A172 (cell line): ENCODE measurements at regions not wholly inside any gene's neighbourhood (a gene's known extent, or its start where the extent isn't known, plus 50 kb on each side); places are given as distances from the start of the nearest gene placed in this dataset.

Experiments used
- DNase-seq: peaks from one replicate; pipeline ENCODE4 v3.0.0-alpha.2; 2015; ENCODE audit warnings: low spot score

GRCh38 chr2:45212953-45213635 lies 203.8 kb upstream of the SIX2 start:
- DNase-seq: no peak

DNA sequence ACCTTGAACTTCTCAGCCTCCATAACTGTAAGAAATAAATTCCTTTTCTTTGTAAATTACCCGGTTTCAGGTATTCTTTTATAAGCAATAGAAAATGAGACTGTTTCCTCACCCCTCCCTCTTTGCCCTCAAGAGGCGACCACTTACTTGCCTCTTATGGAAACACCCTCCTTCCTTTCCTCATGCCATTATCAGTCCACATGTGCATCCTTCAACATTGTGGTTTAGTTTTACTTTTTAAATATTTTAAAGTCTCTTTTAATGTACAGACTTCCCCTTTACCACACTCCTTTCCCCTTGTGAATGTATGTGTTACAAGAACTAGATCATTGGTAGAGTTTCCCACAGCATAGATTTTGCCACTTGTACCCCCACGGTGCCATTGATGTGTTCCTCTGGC lies 202.4 kb upstream of the SIX2 start:
- DNase-seq: no peak

DNA sequence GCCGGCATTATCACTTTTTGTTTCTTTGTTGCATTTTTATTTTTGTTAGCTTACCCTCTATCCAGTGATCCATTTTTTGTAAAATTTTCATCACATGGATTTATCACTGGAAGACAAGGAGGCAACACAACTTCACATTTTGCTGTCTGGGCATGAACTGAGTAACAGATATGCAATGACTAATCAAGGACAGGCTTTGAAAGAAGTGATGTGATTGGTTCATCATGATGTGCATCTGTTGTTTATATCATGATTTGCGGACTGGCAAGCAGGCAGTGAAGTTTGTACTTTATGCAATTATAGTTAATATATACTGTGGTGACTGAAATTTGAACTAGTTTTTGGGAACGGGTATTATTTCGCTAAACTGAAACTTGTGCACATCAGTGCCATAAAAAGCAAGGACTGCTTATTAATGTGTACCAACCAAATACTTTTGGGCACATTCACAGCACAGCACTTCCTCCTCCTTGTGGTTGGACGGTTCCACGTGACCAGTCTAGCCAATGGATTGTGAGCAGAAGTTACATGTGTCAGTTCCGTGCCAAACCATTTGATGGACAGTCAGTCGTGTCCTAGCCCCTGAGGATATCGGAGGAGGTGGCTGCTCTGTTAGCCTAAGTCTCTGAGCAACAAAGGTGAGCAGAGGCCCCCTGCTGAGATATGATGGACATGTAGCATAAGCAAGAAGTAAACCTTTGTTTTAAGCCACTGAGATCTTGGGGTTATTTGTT lies 201.4 kb upstream of the SIX2 start:
- DNase-seq: no peak

GRCh38 chr2:45209875-45210274 lies 200.6 kb upstream of the SIX2 start:
- no peak for DNase-seq

GRCh38 chr2:45209302-45209701 lies 200.1 kb upstream of the SIX2 start:
- no peak for DNase-seq

- no peak for DNase-seq
Observed at GRCh38 chr2:45207101-45207500, 197.8 kb upstream of the SIX2 start.

DNA sequence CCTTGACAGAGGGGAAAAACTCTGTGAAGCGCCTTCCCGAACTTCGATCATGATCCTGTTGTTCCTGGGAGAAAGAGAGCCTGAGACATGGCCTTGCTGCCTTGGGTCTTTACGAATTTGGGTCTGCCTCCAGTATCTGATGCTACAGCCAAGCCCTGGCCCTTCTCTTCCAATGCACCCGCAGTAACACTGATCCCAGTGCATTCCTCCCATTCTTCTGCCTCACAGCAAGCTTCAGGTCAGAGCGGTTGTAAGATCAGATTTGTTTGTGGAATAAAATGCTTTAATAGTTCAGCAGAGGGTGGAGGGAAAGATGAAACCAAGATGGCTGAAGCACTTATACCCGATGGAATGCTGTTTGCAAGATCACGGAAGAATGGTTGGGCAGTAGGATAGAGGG lies 196.7 kb upstream of the SIX2 start:
- DNase-seq: no peak

DNA sequence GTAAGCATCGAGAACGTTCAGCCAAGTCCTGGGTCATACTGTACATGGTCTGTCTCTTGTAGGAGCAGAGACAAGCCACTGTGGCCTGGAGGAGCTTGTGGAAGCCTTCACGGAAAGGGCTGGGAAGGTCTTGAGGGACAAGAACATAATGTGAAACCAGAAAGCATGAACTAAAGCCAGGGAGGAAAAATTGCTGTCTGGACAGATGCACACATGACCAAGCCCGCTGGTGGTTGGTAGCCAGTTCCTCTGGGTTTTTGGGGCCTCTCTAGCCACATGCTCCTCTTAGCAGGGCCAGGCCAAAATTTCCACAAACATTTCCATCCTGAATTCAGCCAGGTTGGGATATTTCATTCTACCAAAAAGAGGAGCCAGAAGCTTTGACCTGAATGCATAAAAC lies 196.2 kb upstream of the SIX2 start:
- DNase-seq: no peak

GRCh38 chr2:45203400-45203799 lies 194.1 kb upstream of the SIX2 start:
- no peak for DNase-seq

- DNase-seq: no peak
Observed at GRCh38 chr2:45199973-45200372, 190.7 kb upstream of the SIX2 start.

- DNase-seq: no peak
Observed at GRCh38 chr2:45195916-45196315, 186.7 kb upstream of the SIX2 start.

DNA sequence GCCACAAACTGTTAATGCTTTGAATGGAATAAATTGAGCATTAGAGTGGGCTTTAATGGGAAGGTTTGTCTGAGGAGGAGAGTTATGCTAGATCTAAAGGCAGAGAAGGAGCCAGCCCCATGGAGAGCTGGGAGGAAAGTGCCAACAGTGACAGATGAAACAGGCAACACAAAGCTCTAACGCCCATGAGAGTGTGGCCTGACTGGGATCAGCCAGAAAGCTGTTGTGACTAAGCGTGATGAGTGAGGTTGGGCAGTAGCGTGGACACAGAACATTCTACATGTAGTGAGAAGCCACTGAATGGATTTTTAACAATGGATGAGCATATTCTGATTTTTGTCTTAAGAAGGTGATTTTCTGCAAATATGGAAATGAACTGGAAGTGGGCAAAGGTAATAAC lies 185.3 kb upstream of the SIX2 start:
- no peak for DNase-seq

GRCh38 chr2:45193581-45193980 lies 184.3 kb upstream of the SIX2 start:
- DNase-seq: no peak

DNA sequence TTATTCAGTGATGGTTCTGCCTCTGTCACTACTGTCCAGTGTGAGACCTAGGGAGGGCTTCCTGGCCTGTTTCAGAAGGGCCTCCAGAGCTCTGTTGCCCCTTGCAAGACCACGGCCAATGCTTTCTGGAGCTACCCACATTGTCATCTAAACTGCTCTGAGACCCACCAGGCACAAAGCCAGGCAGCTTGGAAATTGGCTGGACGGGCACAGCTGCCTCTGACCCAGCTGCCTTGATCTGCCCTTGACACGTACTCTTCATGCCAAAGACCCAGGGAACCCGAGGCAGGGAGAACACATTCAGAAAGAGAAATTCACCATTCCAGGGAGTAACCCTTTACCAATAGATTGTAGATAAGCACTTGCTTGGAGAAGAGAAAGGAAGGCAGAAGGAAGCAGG lies 183.7 kb upstream of the SIX2 start:
- DNase-seq: no peak

DNA sequence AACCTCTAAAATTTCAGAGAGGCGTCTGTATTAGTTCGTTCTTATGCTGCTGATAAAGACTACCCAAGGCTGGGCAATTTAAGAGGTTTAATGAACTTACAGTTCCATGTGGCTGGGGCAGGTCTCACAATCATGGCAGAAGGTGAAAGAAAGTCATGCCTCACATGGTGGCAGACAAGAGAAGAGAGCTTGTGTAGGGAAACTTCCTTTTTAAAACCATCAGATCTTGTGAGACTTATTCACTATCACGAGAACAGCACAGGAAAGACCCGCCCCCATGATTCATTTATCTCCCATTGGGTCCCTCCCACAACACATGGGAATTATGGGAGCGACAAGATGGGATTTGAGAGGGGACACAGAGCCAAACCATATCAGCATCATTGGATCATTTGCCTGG lies 183.2 kb upstream of the SIX2 start:
- no peak for DNase-seq

DNA sequence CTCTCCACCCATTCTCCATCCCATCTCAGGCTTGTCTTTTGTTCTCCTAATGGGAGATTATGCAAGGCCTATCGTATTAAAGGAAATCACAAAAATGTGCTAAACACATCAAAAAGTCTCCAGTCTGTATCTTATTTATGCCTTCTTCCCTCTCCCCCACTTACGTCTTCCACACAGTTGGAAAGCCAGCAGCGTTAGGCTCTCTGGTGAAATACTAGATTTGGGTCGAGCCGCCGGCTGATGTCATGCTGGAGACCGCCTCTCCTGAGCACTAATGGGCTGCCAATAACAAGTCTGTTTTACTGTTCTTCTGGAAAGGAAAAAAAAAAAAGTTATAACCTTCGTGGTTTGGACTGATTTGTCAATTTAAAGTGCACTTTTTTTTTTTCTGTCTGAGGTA lies 182.7 kb upstream of the SIX2 start:
- DNase-seq: no peak

DNA sequence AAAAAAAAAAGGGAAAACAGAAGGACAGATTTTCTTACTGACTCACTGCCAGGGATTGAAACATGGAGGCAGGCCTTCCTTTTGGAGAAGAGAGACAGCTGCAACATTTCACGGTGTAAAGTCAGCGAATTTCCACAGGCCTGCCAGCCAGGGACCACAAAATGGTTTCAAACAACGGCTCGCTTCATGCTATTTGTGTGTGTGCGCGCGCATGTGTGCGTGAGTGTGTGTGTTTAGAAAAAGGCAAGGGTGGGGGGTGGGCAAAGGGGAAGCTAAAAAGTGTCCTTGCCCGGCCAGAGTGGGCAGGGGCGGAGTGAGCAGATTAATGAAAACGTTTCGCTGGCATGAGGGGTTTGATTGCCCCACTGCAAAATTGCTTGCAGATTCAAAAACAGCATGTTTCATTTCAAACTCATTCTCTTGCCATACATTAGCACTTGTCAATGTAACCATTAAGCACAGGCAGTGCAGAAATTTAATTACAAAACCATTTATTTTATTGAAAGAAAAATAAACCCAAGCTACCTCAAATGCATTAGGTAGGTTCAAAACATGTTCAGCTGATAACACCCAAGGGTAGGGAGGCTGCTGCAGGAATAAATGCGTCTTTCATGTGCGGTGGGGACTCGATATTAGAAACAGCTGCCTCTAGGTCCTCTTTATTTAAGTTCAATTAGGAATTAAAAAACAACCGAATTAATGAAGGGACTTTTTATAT lies 182.1 kb upstream of the SIX2 start:
- DNase-seq: no peak

DNA sequence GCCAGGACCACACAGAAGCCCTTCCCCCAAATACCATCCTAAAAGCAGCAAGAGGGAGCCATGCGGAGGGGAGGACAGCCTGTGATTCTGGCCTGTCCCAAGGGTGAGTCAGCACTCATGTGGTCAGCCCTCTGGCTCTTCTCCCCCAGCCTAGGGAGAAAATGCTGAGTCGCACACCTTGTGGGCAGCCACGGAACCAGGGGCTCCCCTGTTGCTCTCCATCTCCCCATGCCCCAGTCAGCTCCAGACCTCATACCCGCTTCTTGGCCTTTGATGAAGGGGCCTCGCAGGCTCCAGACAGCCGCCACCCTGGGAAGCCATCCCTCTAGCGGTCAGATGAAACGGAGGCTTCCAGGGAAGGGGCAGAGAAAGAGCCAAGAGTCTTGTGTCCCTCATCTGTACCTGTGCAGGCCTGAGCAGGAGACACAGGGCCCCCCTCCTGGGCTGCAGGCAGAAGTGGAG lies 181.3 kb upstream of the SIX2 start:
- DNase-seq: peak; percentile 73

DNA sequence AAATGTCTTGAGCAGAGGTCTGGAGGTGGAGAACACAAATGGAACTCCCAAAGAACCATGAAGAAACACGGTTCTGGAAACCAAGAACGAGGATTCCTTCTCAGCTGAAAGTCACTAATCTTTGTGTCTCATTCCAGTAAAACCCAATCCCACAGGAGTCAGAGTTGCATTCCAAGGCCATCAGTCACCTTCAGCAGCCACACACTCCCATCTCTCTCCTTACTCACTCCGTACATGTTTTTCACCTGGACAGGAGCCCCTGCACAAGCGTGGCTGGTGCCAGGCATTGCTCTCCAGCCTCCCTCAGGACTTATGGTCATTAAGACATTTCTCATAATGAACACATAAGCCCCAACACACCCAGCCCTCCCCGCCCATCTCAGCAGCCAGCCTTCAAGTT lies 175.4 kb upstream of the SIX2 start:
- peak; percentile 90 for DNase-seq

DNA sequence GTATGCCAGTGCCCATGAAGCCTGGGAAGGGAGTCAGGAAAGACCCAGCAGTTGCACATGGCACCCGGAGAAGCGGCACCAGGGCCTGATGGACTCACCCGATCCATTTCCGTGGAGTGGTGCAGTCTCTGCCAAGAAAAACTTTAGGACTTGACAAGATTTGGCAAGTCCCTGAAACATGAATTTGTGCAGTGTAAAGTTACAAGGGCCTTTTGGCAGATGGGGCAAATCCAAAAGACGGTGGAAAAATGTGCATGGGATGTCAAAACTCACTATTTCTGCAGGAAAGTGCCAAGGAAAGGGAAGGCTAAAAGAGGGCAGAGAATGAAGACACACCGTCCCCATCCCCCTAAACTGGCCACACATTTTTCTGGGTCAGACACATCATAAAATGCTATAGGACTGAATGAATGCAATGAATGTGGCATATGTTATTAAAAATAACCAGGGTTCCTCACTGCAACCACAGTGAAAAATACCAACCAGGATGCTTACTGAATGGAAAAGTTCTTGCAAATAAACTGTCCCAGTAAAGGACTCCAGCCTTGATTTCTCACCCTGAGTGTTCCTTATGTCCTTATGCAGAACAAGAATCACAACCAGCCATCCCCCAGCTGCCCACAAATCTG lies 173.5 kb upstream of the SIX2 start:
- DNase-seq: no peak

GRCh38 chr2:45180779-45181178 lies 171.5 kb upstream of the SIX2 start:
- DNase-seq: no peak

DNA sequence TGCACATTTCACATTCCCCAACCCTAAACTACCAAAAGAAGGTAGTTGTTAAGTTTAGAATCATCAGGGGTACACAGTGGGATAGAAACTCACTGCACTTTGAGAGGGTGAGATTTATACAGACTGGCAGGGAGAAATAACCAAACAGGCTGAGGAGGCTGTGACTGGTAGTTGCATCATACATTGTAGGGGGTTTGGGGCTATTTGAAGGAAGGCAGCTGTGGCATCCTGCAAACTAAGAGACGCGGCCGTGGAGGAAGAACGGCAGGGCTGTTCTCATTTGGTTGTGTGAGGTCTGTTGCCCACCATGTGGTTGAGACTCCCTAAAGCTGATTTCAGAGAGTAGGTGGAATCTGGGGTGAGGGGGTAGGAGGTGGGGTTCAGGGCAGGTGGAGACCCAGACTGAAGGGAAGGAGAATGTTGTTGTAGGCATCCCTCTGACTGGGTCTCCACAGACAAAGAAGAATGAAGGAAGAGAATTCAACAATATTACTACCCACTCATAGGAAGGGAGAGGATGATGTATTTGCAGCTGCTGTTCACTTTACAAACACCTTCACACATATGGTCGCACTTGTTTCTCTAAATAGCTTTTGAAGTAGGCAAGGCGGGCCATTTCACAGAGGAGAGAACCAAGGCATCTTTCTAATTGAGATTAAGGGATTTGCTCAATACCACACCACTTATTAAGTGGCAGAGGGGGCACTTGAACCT lies 170.9 kb upstream of the SIX2 start:
- DNase-seq: no peak
